GM19351 (cell line): ENCODE measurements at regions not wholly inside any gene's neighbourhood (a gene's known extent, or its start where the extent isn't known, plus 50 kb on each side); places are given as distances from the start of the nearest gene placed in this dataset.

Source experiments
- ATAC-seq: cut with Tn5 transposase; IDR thresholded peaks from one replicate; pipeline ENCODE4 v1.9.1; 2021; ENCODE audit warnings: mild to moderate bottlenecking, moderate library complexity; ENCODE audit not compliant: unreplicated experiment

GRCh38 chr11:91264481-91264880, 960.1 kb upstream of the FAT3 start:
- no peak for ATAC-seq

DNA sequence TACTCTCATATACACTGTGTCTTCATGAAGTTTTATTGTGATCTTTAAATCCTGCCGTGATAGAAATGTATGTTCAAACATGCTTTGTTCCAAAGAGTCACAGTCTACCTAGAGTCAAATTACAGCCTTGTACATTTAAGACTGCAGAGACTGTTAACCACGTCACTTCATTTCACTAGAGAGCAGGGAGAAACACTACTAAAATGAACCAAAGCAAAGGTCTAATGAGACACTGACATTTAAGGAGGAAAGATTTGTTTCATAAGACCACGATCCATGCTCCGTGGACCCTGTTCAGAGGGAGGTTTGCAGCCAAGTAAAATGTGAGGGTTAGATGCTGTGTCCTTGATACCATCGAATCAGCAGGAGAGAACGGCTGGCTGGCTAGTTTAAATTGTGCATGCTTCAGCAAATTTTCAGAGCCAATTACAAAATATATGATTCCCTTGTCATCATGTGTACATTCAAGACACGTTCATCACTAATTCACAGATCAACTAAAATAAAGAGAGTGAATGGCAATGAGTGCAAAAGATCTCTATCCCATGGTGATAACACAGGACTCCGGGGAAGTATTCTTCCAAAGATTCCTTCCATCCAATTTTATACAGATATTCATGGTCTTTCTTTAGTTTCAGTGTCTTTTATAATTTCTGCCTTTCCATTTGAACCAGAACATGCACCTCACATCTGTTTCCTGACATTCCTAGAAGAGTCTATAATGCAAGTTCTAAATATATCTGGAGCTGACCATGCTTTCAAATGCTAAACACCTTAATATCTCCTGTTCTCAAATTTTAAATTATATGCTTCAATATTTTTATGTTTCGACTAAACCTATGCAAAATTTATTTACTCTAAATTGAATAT, 960.9 kb upstream of the FAT3 start:
- ATAC-seq = no peak

GRCh38 chr11:91261513-91261912, 963.1 kb upstream of the FAT3 start:
- ATAC-seq = no peak

GRCh38 chr11:91258876-91259275, 965.7 kb upstream of the FAT3 start:
- no peak for ATAC-seq

DNA sequence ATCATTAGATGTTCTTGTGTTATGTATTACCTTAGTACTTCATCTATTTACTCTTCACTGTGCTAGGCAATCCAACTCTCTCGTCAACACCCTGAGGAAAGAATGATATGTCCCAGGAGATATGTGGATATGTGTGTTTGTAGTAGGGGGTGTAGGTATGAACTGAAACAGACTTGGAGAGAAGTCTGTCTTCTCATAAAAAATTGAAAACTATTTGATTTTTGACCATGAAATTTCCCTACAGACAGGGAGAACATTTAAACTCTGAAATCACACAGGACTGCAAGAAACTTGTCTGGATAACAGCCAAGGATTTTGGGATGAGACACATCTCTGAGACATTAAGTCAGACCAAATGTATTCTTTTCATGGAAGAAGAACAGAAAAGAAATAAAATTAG, 967.0 kb upstream of the FAT3 start:
- no peak for ATAC-seq

DNA sequence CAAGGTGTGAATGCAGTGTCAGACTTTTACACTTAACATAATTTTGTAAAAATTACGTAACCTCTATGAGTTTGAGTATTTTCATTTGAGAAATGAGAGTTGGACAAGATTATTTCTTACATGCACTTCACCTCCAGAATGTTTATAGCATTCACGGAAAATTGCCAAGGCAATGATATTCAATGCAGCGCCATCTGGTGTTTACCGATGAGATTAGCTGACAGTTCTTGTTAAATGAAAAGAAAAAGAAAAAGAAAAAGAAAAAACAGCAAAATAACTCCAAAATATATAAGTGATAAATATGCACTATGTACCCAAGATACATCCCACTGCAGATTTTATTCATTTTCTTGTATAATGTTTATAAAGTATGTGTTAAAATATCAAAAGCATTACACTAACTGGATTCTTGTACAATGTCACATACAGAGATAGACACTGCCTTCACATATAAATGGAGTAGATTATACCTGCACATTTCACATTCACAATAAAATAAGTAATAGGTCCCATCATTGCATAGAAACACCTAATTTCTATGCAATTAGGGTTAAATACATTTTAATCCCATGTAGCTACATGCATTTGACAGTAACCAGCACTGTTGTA, 976.3 kb upstream of the FAT3 start:
- no peak for ATAC-seq

DNA sequence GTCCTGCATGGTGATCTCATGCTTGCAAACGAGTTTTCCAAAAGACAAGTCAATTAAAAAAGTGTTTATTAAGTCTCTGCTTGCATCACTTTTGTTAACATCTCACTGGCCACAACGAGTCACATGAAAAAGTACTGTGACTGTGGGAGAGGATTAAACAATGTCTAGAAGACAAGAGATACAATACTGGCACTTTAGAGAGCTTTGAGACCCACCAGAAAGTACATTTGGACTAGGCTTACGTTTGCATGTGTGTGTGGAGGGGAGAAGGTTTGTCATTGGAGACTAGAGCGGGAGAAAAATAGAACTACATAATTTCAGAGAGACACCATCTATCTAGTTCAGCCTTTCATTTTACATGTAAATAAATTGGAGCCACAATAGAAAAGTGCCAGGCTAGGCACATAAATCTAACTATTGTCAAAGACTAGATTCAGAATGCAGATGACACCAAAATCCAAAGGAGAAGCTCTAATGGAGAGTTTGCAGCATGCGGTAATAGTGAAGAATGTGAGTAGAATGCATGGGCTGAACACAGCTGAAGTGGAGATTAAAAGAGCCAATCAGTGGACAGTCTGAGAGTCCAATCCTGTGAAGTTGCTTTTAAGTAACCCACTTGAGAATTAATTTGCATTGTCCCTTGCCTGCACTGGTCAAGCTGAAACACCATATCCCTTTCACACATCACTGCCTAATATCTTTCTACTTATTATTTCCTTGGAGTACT, 977.4 kb upstream of the FAT3 start:
- ATAC-seq = no peak

- no peak for ATAC-seq
Measured at GRCh38 chr11:91244912-91245311, 979.7 kb upstream of the FAT3 start.

DNA sequence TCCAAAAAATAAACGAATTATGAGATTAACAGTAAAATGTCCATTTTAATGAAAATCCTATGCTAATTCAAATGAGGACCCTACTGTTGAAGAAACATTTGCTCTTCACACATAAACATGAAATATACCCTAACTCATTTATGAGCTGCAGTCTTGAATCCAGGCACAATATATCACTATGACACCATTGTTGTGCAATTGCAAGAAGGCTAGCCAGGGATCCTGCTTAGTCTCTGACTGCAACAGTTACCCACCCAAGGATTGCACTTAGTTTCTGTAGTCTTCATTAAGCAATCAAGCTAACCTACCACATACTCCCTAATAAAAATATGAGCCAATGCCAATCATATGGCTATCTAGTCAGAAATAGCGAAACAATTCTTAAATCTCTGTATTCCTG, 981.0 kb upstream of the FAT3 start:
- no peak for ATAC-seq

GRCh38 chr11:91243051-91243450, 981.6 kb upstream of the FAT3 start:
- no peak for ATAC-seq

- no peak for ATAC-seq
Measured at GRCh38 chr11:91241226-91241625, 983.4 kb upstream of the FAT3 start.

DNA sequence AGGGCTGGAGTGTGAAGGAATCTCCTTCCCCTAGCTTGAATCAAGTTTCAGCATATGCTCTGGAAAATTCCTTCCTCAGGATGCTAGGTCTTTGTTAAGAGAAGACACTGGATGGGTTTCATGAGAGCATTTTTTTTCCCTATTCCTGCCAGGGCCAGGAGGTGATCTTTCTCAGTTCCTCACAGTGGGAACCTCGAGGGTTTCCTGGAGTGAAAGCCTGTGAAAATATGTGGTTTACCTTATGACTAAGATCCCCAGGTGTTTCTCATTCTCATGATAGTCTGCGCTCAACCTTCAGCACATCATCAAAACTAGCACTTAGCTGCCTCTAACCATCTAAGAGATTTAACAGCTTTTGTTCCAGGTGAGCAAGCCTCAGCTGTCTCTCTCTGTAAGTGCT, 985.3 kb upstream of the FAT3 start:
- ATAC-seq = no peak

- no peak for ATAC-seq
Measured at GRCh38 chr11:91231226-91231625, 993.4 kb upstream of the FAT3 start.

- no peak for ATAC-seq
Measured at GRCh38 chr11:91230647-91231046, 994.0 kb upstream of the FAT3 start.

DNA sequence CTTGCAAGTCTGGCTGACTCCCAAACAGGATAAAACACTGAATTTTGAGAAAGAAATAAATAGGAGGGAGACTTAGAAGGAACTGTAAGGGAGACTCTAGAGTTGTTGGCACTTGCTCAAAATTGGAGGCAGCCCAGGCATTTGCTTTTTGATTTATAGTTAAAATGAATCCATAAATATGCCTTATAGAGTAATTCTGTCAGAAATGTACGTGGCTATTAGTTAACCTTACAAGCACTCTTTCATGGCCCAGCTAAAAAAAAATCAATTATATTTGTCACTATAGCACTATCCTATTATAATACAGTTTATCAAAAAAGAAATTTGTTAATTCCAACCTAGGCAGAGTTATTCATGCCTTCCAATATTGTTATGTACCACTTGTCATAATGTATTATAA, 1000.0 kb upstream of the CHORDC1 start:
- ATAC-seq = no peak

GRCh38 chr11:91220476-91221202, 997.8 kb upstream of the CHORDC1 start:
- no peak for ATAC-seq

DNA sequence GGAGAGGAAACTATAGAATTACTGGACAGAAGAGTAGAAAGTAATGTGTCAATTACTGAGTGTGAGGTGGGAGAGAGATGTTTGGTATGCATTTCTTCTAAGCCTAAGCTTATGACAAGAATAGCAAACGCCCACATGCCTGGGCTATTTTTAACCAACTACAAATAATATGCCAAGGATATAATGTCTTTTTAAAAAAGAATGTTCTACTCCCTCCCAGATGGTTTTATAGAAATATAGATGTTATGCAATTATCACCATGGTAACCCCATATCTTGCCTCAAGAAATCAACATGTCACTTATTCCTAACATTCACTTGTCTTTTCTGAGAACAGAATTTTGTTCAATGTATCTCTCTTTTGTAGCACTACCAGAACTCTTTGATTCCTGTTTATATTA, 996.7 kb upstream of the CHORDC1 start:
- ATAC-seq = no peak

DNA sequence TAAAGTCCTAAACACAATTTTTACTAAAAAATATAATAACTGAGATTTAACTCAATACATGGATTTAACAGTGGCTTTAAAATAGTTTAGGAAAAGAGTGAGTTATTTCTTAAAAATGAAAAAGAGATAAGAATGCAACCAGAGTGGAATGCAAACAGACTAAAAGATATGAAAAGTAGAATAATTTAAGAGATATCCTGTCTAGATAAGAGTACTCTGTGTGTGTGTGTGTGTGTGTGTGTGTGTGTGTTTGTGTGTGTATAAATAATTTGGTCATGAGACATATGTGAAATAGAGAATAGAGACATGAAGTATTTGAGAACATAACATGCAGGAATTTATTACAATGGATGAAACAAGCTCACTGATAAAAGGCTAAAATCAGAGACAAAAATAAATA, 986.9 kb upstream of the CHORDC1 start:
- ATAC-seq = no peak

- ATAC-seq = no peak
Measured at GRCh38 chr11:91209306-91209705, 986.5 kb upstream of the CHORDC1 start.

- ATAC-seq = no peak
Measured at GRCh38 chr11:91199866-91200265, 977.0 kb upstream of the CHORDC1 start.

GRCh38 chr11:91194546-91194945, 971.7 kb upstream of the CHORDC1 start:
- no peak for ATAC-seq
